Left colon (tissue), 2 donors: ENCODE measurements at regions not wholly inside any gene's neighbourhood (a gene's known extent, or its start where the extent isn't known, plus 50 kb on each side); places are given as distances from the start of the nearest gene placed in this dataset.

ENCODE experiments used
- ATAC-seq: fragments of 200-7000 bp; cut with Tn5 transposase; one replicate; pipeline ENCODE4 v1.9.1; 2020; ENCODE audit warnings: mild to moderate bottlenecking, moderate library complexity
- DNase-seq, 2 donors: peaks; one replicate each; pipeline ENCODE4 v3.0.0-alpha.2; 2020
- intact Hi-C, 2 donors: fragments of 100-400 bp; cut with DNase I in 1 of 2; cut with micrococcal nuclease in 1 of 2; formaldehyde crosslinking; loops; one replicate each; pipeline versions ENCODE4 v1.11.2 to v1.14.0; 2022; cut with DNase I, micrococcal nuclease
- donor health status: DM: no; HTN: no; CAD: no.
- donor health status: DM: yes; HTN: yes; CAD: no.

GRCh38 chr1:56424744-56425493 is 154.4 kb downstream of the PLPP3 start:
- ATAC-seq (no peak), DNase-seq (no peak)
- intact Hi-C loops = no loop called here

- no peak for ATAC-seq
- intact Hi-C loops = no loop called here
- no peak for DNase-seq
Observed at GRCh38 chr1:56423716-56424115, 155.6 kb downstream of the PLPP3 start.

- DNase-seq (no peak), ATAC-seq (no peak)
- intact Hi-C loops = loop anchor here in 1 of 2 donors (10.0 kb wide), 1 partner anchor 137 kb away; no protein-coding TSS in a partner anchor
Observed at GRCh38 chr1:56418151-56418631, 161.2 kb downstream of the PLPP3 start.

GRCh38 chr1:56417646-56418045 is 161.7 kb downstream of the PLPP3 start:
- ATAC-seq (no peak), DNase-seq (no peak)
- intact Hi-C loops = loop anchor here in 1 of 2 donors (10.0 kb wide), 1 partner anchor 137 kb away; no protein-coding TSS in a partner anchor

GRCh38 chr1:56416495-56416894 is 162.9 kb downstream of the PLPP3 start:
- ATAC-seq (peak; percentile 55), DNase-seq (no peak)
- intact Hi-C loops = loop anchor here in 1 of 2 donors (10.0 kb wide), 1 partner anchor 138 kb away; no protein-coding TSS in a partner anchor

GRCh38 chr1:56415720-56416119 is 163.6 kb downstream of the PLPP3 start:
- ATAC-seq (peak; percentile 76), DNase-seq (no peak)
- intact Hi-C loops = loop anchor here in 1 of 2 donors (10.0 kb wide), 1 partner anchor 139 kb away; no protein-coding TSS in a partner anchor

- intact Hi-C loops = loop anchor here in 1 of 2 donors (10.0 kb wide), 1 partner anchor 140 kb away; no protein-coding TSS in a partner anchor
- DNase-seq = no peak
- no peak for ATAC-seq
Observed at GRCh38 chr1:56415258-56415657, 164.1 kb downstream of the PLPP3 start.

- intact Hi-C loops = loop anchor here in 1 of 2 donors (10.0 kb wide), 1 partner anchor 140 kb away; no protein-coding TSS in a partner anchor
- DNase-seq = no peak
- ATAC-seq = peak; percentile 69
Observed at GRCh38 chr1:56414728-56415224, 164.6 kb downstream of the PLPP3 start.

GRCh38 chr1:56413671-56414199 is 165.6 kb downstream of the PLPP3 start:
- no peak for DNase-seq
- intact Hi-C loops = loop anchor here in 1 of 2 donors (10.0 kb wide), 1 partner anchor 141 kb away; no protein-coding TSS in a partner anchor
- ATAC-seq = no peak

- no peak for ATAC-seq
- intact Hi-C loops = loop anchor here in 1 of 2 donors (10.0 kb wide), 1 partner anchor 143 kb away; no protein-coding TSS in a partner anchor
- no peak for DNase-seq
Observed at GRCh38 chr1:56411484-56412180, 167.7 kb downstream of the PLPP3 start.

GRCh38 chr1:56411021-56411420 is 168.3 kb downstream of the PLPP3 start:
- ATAC-seq (peak; percentile 64), DNase-seq (no peak)
- intact Hi-C loops = loop anchor here in 1 of 2 donors (10.0 kb wide), 1 partner anchor 144 kb away; no protein-coding TSS in a partner anchor

- intact Hi-C loops = loop anchor here in 1 of 2 donors (10.0 kb wide), 1 partner anchor 144 kb away; no protein-coding TSS in a partner anchor
- DNase-seq (no peak), ATAC-seq (peak; percentile 31)
Observed at GRCh38 chr1:56410405-56410804, 169.0 kb downstream of the PLPP3 start.

- peak; percentile 45 to 73 for DNase-seq
Observed at GRCh38 chr1:56409112-56409691, 170.2 kb downstream of the PLPP3 start.

GRCh38 chr1:56406821-56407220 is 172.5 kb downstream of the PLPP3 start:
- intact Hi-C loops = no loop called here
- DNase-seq (no peak), ATAC-seq (no peak)

More at GRCh38 chr1:56409112-56409691, 170.2 kb downstream of the PLPP3 start:
- ATAC-seq = peak; percentile 96
- intact Hi-C loops = no loop called here

- intact Hi-C loops = no loop called here
Observed at GRCh38 chr1:56404561-56405030, 174.8 kb downstream of the PLPP3 start.

GRCh38 chr1:56404066-56404465 is 175.3 kb downstream of the PLPP3 start:
- no peak for ATAC-seq
- intact Hi-C loops = no loop called here
- no peak for DNase-seq

More at GRCh38 chr1:56404561-56405030, 174.8 kb downstream of the PLPP3 start:
- DNase-seq (no peak), ATAC-seq (no peak)

- intact Hi-C loops = no loop called here
- no peak for DNase-seq
- no peak for ATAC-seq
Observed at GRCh38 chr1:56403321-56403720, 176.0 kb downstream of the PLPP3 start.

GRCh38 chr1:56401191-56401590 is 178.2 kb downstream of the PLPP3 start:
- ATAC-seq = no peak
- intact Hi-C loops = no loop called here
- DNase-seq = no peak
